ENCODE measurements at regions not wholly inside any gene's neighbourhood (a gene's known extent, or its start where the extent isn't known, plus 50 kb on each side); places are given as distances from the start of the nearest gene placed in this dataset.

DNA sequence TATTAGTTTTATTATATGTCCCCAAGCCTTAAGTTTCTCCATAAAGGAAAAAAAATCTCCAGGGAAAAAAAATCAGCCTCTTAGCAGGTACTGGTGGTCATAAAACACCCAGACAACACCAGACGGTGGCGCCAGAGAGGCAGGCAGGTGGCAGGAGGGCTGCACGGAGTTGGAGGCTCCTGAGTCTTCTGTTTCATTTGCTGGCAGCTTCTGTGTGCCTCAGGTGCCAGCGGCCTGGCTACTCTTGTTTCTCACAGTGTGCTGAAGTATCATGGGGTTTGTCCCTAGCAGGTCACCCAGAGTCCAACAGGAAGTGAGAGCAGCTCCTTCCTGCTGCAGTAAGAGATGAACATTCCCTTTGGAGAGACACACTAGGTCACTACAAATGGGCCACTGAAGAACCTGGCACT is 123.3 kb upstream of the GADD45A start:
- peak; percentile 95 for DNase-seq

DNA sequence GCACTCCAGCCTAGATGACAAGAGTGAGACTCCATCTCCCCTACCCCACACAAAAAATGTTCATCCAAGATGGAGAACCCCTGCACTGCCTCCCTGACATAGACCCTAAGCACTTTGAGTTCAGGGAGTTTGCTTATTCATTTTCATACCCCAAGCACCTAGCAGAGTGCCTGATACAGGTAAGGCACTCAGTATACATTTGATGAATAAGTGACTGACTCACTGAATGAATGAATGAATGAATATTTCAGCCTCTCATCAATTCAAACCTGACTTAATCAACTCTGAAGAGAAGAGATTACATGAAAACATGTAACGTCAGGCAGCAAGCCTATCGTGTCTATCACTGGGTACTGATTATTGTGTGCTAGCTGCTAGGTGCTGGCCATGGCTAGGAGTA is 121.3 kb upstream of the GADD45A start:
- DNase-seq: no peak

DNA sequence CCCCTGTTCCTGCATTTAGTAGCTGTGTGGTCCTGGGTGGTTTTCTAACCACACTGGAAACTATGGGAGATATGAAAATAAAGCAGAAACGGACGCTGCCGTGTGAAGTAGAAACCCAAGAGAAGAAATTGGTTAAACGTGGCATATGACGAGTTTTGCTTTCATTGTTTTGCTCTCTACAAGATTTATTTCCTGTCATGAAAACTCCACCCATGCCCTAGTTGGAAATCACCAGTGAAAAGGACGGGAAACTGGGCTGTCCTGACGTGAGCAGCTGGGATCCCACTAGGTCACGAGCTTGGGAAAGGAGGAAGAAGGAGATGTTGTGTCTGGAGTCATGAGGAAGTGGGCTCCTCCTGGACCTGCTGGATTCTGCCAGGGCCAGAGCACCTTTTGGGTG is 120.8 kb upstream of the GADD45A start:
- no peak for DNase-seq

DNA sequence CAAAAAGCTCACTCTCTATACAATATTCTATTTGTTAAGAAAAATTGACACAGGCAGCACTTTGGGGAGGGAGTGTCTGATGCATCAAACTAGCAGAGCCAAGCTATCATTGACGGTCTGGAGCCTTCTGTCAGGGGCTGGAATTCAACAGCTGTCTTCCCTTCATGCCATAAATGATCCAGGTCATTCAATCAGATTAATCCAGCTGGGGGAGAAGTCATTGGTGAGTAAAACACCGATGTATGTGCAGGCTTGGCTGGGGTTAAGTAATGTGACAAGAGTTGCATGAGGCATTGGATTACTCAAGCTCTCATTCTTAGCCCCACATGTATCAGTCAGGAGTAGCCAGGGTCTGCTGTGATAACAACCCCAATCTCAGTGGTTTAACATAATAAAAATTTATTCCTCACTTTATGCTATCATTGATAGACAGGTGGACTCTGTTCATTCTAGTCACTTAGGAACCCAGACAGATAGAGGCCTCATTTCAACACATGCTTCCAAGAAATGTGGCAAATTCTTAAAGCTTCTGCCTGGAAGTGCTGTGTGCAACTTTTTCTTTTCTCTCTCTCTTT is 118.1 kb upstream of the GADD45A start:
- no peak for DNase-seq

DNA sequence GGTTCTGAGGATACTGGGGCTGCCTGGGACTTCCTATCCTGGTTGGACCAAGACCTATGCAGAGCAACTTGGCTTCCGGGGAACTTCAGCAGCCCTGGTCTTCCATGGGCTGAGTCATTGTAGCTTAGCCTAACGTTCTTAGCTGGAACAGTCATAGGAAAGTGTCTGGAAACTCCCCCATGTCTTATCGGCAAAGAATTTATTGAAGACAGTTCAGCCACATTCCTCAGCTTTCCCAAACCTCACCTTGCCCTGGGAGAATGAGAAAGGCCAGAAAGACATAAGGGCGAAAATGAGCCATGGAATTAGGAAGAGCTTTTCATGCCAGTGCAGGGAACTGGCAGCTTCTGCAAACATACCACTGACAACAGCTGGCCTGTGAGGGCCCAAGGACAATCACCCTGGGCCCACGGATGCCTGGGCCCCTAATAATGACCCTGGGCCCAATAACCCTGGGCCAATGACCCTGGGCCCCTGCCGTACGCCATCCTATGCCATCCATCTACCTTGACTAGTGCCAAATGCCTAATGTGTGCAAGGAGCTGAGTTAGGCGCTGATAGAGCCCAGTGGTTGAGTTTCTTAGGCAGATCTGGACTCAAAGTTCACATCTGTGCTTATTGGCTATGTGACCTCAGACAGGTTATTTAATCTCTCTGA is 114.4 kb upstream of the GADD45A start:
- DNase-seq: no peak

DNA sequence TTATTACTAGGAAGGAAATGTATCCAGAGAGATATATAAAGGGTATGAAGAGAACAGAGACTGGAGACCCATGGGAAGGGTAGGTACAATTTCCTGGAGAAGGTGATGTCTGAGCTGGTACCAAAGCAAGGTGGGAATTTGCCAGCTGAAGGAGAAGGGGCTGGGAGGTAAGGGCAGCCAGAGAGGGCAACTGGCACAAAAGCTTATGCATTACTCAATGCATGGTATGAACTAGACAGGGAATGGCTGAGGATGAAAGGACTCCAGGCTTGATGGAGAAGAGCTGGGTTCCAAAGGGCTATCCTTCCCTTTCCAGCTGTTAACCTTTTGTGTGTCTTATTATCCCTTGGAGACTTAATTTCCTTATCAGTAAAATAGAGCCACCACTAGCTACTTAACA is 113.6 kb upstream of the GADD45A start:
- DNase-seq: no peak

DNA sequence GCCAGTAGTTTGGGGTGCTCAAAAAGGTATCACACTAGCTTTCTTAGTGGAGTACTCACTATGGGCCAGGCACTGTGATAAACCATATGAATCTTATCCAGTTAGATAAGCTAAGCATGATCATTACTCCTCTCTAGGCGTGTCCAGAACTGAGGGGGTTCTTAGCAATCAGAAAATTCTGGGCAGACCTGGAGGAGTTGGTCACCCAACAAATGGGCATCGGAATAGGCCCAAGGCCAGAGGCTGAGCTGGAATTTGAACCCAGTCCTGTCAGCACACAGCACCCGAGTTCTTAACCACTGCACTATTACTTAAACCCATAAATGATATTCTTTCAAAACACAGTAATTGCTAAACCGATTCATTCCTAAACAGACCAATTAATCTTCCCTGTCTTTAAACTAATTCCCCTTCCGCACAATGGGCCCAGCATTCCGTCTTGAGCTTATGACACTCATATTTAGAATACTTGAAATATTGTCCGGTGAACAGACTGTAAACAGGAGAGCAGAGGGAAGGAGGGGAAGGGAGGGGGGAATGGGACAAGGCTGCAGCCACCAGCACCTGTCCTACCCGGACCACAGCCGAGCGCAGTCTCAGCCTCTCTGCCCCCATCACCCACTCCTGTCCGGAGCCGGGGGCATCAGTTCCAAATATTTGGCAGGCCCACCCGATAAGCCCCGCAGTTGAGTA is 113.0 kb upstream of the GADD45A start:
- DNase-seq: no peak

DNA sequence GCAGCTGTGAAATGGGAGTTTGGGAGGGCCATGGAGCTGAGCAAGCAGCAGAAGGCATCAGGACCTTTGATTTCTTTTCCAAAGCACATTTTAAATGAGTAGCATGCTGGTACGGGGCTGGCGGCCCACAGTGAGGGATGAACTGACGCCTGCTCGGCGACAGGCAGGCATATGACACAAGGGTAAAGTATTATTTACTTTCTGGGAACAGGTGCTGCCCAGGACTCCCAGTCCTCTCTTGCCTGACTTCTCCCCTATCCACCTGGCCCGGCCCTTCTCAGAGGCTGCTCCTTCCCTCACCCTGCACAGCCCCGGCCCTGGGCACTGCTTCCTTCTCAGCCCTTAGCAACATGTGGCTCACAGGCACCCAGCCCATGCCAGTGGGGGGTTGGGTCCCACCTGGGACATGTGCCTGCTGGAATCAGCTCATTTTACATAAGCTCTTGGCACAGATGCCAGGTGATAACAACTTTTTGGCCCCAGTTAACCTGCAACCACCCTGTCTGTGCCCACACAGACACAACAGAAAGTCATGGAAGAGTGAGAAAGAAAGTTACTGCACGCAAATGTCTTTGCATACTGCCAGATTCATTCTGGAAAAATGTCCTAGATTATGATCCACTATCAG is 112.3 kb upstream of the GADD45A start:
- peak; percentile 70 for DNase-seq

DNA sequence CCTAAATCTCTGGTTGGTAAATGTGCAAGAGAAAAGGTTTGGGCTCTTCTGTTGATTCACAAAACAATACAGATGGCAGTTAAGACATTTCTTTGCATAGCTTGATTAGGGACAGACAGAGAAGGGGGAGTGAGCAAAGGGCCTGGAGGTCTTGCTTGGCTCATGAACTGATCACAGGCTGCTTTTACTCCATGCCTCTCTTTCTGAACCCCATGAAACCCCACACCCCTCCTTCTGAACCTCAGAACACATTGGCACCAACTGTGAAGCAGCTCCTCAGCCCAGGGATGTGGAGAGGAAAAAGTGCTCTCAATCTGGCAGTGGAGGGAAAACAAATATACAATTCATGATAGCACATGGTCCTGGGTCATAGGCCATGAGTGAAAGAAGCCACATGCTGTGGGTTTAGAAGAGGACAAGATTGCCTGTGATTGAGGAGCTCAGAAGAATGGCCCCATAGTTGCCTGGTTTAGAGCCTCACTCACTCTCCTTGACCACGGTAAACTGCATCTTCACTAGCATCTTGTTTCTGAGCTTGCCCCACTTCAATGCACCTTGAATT is 111.6 kb upstream of the GADD45A start:
- no peak for DNase-seq

DNA sequence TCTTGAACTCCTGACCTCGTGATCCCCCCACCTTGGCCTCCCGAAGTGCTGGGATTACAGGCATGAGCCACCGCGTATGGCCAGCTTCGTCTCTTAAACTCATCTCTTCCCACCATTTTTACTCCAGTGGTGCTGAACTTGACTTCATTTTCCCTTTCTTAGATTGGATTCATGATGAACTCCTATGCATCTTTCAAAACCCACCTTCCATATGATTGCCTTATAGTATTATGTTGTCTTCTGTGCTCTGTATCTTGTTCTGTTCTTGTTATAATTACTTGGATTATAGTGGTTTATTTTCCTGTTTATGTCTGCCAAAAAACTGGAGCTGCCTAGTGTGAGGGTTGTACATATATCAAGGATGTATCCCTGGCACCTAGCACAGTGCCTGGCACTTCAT is 110.8 kb upstream of the GADD45A start:
- DNase-seq: no peak

DNA sequence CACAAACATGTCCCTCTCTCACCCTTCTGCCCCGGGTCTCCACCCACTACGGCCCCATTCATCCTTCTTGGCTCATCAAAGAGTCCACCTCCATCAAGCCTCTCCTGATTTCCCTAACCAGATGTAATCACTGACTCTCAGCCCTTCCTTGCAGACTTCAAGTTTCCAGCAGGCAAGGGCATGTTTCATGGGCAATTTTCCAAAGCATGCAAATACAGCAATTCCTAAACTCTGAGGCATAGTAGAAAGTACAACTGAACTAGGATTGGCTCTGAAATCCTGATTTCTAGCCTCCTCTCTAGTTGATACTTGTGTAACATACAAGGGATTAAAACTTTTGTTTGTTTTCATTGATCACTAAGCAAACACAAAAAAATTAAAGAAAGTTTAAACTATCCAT is 109.1 kb upstream of the GADD45A start:
- DNase-seq: no peak

DNA sequence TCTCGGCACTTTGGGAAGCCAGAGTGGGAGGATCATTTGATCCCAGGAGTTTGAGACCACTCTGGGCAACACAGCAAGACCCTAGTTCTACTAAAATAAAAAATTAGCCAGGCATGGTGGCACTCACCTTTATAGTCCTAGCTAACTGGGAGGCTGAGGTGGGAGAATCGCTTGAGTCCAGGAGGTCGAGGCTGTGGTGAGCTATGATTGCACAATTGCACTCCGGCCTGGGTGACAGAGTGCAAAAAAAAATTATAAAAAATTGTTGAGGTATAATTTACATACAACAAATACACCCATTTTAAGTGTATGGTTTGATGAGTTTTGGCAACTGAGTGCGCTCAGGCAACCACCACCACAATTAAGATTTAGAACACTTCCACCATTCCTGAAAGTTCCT is 108.5 kb upstream of the GADD45A start:
- no peak for DNase-seq

DNA sequence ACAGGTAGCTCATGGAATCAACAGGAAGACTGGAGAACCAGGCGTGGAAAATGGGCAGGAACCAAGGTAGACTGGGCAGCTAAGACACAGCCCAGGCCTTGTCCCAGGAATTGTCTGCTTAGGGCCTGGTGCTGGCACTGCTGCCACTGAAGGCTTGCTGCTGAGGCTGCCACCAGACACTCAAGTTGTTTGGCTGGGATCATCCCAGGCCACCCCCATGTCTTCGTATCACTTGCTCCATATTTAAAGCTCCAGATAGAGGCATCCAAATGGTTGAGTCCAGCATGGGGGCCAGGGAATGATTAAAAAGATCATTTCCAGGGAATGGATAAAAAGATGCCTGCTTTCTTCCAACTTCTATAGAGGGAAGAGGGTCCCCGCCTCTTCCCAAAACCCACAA is 107.4 kb upstream of the GADD45A start:
- no peak for DNase-seq

DNA sequence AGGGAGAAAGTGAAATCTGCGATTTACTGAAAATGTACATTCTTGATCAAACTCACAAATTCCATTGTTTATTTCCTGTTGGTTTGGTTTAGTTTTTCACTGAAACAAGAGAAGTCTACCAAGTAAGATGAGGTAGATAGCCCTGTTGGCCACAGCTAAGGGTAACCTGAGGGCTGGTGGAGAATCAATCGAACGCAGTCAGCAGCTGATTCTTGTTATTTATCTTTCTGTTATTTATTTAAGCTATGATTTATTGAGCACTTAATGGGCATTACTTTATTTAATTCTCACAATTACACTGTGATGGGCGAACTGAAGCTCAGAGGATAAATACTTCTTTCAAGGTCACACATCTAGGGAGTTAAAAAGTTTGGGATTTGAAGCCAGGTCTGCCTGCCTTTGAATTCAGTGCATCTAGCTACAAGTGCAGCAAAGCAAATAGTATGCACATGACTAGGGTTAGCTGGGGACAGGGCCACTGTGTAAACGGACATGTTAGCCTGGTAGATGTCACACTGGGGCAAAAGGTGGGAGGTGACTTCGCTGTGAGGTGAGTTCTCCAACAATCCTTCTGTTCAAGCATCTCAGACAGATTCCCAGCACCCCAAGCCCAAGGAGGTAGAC is 106.5 kb upstream of the GADD45A start:
- DNase-seq: peak; percentile 63

DNA sequence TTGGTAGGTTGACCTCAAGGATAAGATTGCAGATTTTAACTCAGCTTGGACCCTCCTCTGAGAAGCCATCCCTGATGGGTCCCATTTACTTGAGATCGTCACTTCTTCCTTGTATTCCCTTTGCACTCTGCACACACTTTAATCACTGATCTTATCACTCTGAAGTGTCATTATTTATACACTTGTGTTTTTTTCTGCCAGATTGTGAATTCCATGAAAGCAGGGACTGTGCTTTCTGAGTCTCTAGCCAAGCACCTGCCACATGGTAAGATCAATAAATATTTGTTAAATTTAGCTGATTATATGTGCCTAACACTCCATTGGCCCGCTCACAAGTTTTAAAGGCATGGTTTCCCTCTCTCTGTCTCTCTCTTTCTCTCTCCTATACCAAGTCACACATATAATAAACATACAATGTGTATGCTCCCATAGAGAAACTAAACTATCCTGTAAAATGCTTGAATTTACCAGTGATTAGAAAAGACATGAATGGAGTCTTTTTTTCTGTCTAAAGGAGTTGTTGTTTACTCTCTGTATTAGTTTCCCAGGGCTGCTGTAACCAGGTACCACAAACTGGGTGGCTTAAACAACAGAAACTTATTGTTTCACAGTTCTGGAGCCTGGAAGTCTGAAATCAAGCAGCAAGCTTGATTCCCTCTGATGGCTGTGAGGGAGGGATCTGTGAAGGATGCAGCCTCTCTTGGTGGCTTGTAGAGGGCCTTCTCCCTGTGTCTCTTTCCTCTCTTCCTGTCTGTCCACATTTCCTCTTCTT is 105.2 kb upstream of the GADD45A start:
- DNase-seq: no peak

DNA sequence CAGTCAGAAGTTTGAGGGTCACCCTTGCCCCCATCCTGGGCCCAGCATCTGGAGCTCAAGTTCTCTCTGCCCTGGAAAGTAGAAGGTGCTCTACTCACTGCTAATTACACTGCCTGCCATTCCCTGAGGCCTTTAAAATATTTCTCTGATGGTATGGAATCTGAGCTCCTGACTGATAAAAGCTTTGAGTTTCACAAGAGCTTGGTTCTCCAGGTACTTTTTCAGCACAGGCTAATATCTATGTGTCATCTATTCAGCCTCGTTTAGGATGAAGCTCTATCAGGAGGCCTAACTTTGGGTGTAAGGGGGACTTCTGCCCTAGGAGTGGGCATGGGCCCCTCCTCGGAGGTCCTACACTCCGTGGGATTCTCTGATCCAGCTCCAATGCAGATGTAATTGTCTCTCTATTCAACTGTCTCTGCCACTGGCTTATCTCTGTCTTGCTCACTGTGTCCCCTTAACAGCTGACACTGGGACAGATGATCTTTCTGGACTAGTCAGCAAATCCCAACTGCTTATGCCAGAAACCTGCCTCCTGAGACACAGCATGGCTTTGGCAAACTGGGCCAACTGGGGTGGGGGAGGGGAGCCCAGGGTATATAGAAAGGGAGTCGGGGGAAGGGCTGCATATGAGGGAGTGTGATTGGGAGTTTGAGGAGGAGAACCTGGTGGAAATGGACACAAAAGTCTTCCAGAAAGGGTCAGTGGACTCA is 104.2 kb upstream of the GADD45A start:
- no peak for DNase-seq

DNA sequence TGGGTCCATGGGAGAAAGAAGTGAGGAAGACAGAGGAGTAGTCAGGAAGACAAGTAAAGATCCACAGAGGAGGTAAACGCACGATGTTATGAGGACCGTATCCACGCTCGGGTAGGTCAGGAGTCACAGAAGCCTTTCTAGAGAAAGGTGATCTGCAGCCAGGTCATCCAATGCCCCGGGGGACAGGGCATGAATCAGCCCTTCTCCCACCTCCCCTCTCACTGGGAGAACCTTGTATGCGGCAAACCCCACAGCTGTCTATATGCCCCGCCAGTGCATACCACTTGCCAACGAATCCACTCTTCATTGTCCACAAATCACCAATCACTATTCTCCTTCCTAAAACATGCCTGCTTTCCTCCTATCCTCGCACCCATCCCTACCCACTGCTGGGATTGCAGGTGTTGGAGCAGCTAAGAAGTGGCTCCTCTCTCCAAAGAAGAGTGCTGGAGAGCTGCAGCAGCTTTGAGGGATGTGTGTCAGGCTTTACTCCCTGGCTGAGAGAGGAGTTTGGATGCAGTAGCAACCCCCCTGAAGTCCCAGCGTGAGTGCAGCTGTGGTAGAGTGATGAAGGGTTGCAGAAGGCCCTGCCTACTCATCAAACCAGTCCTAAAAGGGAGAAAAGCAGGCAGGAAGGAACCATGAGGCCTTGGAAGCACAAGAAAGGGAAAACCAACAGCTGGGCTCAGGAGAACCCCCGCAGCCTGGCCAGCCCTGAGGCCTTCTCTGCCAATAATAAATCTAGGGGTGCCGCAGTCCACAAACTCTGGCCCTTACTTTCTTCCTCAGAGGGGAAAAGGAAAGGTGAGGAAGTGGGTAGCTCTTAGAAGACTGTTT is 102.2 kb upstream of the GADD45A start:
- no peak for DNase-seq

DNA sequence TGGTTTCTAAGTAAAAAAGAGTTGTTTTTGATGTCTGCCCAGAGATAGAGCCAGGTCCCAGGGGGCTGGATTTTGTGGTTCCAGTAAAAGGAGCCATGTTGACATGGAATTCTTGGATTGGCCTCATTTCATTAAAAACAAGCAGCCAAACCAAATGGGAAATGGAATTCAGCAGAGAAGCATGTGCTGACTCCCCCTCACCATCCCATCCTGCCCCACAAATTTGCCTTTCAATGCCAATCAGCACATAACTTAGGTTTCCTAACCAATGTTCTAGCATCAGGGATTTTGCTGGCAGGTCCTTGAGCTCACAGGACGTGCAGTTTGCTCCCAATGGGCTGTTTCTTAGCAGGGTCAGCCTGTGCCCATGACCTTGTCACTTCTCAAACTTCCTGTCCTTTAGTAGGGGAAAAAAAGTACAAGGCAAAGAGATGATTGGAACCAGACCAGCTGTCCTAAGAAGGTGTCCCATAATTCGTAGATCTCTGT is 101.5 kb upstream of the GADD45A start:
- no peak for DNase-seq

DNA sequence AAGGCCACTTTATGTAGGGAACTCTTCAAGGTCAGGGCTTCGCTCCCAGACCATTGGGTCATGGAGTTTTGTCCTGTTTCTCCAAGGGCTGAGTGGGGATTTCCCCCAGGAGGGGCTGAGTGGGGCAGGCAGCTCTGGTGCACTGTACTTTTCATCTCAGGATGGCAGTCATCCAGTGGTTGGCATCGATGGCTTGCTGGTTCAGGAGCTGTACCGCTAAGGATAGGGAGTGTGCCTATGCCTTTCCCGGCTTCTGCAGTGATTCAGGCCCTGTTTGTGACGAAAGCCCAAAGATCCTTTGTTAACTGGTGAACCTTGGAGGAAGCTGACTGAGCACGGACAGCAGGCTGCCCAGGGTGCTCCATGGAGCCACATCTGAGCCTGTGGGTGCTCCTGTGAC is 100.1 kb upstream of the GADD45A start:
- no peak for DNase-seq

DNA sequence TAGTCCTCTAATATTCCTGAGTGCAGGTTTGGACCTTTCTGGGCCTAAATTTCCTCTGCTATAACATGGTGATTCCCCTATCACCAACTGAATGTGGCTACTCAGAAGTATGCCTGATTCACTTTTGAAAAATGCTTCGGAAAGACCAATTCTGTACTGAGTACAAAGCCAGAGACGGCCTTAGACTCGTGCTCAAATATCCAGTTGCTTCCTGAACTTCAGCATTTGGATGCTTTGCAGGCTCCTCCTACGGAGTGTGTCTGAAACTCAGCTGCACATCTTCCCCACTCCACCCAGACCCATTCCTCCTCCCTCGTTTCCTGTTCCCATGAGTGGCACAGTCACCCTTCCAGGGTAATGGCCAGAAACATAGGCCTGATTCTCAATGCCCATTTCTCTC is 98.4 kb upstream of the GADD45A start:
- DNase-seq: no peak

Data from NCI-H2029 (cell line).